WERI-Rb-1 (cell line): ENCODE measurements at regions not wholly inside any gene's neighbourhood (a gene's known extent, or its start where the extent isn't known, plus 50 kb on each side); places are given as distances from the start of the nearest gene placed in this dataset.

Experiments
- DNase-seq: peaks from one replicate; pipeline ENCODE4 v3.0.0-alpha.2; 2020
- H3K27ac ChIP-seq: fragments of 250-450 bp; sonication (Bioruptor Pico); 2 replicates; pipeline ENCODE4 v1.5.1; 2020; ENCODE audit warnings: mild to moderate bottlenecking, moderate library complexity
- H3K27me3 ChIP-seq: fragments of 250-450 bp; sonication (Bioruptor Pico); 2 replicates; pipeline ENCODE4 v1.5.1; 2021; ENCODE audit warnings: mild to moderate bottlenecking, low read depth, moderate library complexity; ENCODE audit not compliant: insufficient read depth, severe bottlenecking
- H3K36me3 ChIP-seq: fragments of 250-450 bp; sonication (Bioruptor Pico); 2 replicates; pipeline ENCODE4 v1.5.1; 2020; ENCODE audit warnings: mild to moderate bottlenecking, moderate library complexity
- H3K4me3 ChIP-seq: 2 replicates; pipeline ENCODE4 v1.5.1; 2011; ENCODE audit warnings: low read depth, mild to moderate bottlenecking, control low read depth, low read length
- H3K9me3 ChIP-seq: fragments of 250-450 bp; sonication (Bioruptor Pico); 2 replicates; pipeline ENCODE4 v1.5.1; 2021; ENCODE audit warnings: mild to moderate bottlenecking, moderate library complexity; ENCODE audit not compliant: severe bottlenecking
- TF ChIP-seq, protein P1 (sequence below): IDR thresholded peaks from 2 replicates; pipeline ENCODE4 v1.5.1; 2011; ENCODE audit warnings: low read depth, mild to moderate bottlenecking, control low read depth, inconsistent platforms, low read length

DNA sequence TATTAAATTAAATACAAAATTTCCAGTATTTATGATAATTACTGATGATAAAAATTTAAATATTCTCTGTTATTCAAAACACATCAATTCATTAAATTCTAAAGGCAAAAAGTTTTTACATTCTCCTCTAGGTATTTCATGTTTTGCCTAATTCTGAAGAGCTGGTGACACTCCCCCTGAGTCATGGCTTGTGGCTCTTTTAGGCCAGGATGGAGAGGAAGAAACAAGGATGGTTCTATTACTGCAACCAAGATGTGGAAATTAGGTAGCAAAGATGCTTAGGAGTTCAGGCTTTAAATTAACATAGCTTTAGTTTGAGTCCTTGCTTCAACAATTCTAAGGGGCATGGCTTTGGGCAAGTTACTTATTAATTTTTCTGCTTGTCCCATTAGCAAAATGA, 1295.8 kb downstream of the EFNA5 start:
- Histone ChIP-seq H3K4me3 (no peak overlapping the region), H3K36me3 (no peaks in the 10 kb centered on the region), H3K27ac (no peak overlapping the region), H3K9me3 (no peaks in the 10 kb centered on the region), H3K27me3 (no peaks in the 10 kb centered on the region)
- TF ChIP-seq, protein P1, sequence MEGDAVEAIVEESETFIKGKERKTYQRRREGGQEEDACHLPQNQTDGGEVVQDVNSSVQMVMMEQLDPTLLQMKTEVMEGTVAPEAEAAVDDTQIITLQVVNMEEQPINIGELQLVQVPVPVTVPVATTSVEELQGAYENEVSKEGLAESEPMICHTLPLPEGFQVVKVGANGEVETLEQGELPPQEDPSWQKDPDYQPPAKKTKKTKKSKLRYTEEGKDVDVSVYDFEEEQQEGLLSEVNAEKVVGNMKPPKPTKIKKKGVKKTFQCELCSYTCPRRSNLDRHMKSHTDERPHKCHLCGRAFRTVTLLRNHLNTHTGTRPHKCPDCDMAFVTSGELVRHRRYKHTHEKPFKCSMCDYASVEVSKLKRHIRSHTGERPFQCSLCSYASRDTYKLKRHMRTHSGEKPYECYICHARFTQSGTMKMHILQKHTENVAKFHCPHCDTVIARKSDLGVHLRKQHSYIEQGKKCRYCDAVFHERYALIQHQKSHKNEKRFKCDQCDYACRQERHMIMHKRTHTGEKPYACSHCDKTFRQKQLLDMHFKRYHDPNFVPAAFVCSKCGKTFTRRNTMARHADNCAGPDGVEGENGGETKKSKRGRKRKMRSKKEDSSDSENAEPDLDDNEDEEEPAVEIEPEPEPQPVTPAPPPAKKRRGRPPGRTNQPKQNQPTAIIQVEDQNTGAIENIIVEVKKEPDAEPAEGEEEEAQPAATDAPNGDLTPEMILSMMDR, result no peak
- no peak for DNase-seq

DNA sequence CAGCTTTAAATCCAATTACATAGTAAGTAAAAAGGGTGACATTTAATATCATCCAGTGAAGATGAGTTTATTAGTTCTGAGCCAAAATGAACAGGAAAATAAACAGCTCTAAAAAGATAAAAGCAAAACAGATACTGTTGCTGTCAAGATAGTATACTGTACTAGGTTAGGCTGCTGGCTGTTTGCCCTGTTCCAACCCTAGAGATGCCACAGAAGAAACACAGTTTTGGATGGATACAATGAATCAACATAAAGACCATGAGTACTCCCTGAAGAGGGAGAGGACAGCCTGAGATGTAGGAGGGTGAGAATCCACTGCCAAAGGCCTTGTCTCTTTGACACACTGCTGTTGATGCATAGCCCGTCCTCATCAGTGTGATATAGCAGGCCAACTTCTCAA, 1302.7 kb downstream of the EFNA5 start:
- no peak overlapping the region for H3K4me3 ChIP-seq
- H3K36me3 ChIP-seq, result no peaks in the 10 kb centered on the region
- H3K9me3 ChIP-seq, result no peaks in the 10 kb centered on the region
- H3K27me3 ChIP-seq, result no peaks in the 10 kb centered on the region
- TF ChIP-seq, protein P1, result no peak
- no peak overlapping the region for H3K27ac ChIP-seq
- DNase-seq, result no peak

DNA sequence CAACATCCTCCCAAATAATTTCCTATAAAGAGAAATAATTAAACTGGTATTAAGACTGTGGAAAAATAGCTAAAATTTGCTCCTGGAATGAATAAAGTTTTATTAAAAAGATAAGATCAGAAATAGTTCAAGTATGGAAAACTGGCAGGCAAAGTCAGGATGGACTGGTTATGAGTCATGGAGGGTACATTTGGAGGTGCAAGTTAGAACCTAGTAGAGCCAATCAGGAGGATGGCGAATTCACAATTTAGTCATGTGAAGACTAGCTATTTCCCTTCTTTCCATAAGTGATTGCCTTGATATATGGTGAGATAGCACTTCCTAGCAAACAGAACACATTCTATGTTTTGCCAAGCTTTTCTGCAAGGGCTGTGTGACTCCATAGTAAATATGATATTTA, 1303.5 kb downstream of the EFNA5 start:
- H3K9me3 ChIP-seq, result no peaks in the 10 kb centered on the region
- no peak for DNase-seq
- no peaks in the 10 kb centered on the region for H3K27me3 ChIP-seq
- TF ChIP-seq, protein P1, result no peak
- H3K4me3 ChIP-seq, result no peak overlapping the region
- no peak overlapping the region for H3K27ac ChIP-seq
- H3K36me3 ChIP-seq, result no peaks in the 10 kb centered on the region

DNA sequence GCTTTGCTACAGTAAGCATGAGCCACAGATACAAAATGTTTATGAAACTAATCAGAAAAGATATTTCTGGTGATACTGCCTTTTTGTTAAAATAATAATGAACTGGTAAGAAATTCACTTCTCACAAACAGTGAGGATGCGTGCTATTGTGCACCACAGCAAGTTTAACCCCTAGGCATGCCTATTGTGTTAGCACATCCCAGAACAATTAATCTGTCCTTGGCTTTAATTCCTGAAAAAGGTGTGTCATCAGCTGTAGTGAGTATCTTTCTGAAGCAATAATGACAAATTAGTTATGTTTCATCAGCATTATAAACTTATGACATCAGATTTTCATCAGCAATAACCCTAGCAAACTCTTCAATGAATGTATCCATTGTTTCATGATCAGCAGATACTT, 1307.2 kb downstream of the EFNA5 start:
- Histone ChIP-seq H3K36me3 (no peaks in the 10 kb centered on the region), H3K4me3 (no peak overlapping the region), H3K27ac (no peak overlapping the region), H3K27me3 (no peaks in the 10 kb centered on the region), H3K9me3 (peaks cover 2% of the 10 kb centered on the region)
- TF ChIP-seq, protein P1, result no peak
- DNase-seq, result no peak

DNA sequence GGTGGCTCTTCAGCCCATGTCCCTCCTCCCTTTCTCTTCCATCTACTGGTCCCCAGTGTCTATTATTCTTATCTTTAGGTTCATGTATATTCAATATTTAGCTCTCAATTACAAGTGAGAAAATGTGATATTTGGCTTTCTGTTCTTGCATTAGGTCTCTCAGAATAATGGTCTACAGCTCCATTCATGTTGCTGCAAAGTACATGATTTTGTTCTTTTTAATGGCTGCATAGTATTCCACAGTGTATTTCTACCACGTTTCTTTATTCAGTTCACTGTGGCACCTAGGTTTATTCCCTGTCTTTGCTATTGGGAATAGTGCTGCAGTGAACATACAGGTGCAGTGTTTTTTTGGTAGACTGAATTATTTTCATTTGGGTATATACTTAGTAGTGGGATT, 1308.8 kb downstream of the EFNA5 start:
- no peak overlapping the region for H3K27ac ChIP-seq
- no peak overlapping the region for H3K4me3 ChIP-seq
- no peaks in the 10 kb centered on the region for H3K27me3 ChIP-seq
- no peaks in the 10 kb centered on the region for H3K36me3 ChIP-seq
- TF ChIP-seq, protein P1, result no peak
- DNase-seq, result no peak
- H3K9me3 ChIP-seq, result peaks cover 2% of the 10 kb centered on the region

DNA sequence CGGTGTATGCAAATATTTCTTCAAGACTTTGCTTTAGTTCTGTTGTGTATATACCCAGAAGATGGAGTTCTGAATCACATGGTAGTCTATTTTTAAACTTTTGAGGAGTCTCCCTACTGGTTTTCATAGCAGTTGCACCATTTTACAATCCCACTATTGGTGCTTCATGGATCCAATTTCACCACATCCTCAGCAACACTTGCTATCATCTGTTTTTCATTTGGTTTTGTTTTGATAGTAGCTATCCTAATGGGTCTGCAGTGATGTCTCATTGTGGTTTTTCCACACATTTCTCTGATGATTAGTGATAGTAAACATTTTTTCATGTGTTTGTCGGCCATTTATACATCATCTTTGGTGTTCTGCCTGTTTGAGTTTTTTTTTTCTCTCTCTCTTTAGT, 1339.3 kb downstream of the EFNA5 start:
- H3K9me3 ChIP-seq, result no peaks in the 10 kb centered on the region
- H3K36me3 ChIP-seq, result no peaks in the 10 kb centered on the region
- H3K27me3 ChIP-seq, result no peaks in the 10 kb centered on the region
- TF ChIP-seq, protein P1, result no peak
- H3K4me3 ChIP-seq, result no peak overlapping the region
- H3K27ac ChIP-seq, result no peak overlapping the region
- DNase-seq, result no peak
